ENCODE measurements at regions not wholly inside any gene's neighbourhood (a gene's known extent, or its start where the extent isn't known, plus 50 kb on each side); places are given as distances from the start of the nearest gene placed in this dataset.

GRCh38 chr4:189261475-189261874 lies 679.2 kb upstream of the FRG1 start:
- TF ChIP-seq CTCF (IDR thresholded peaks at IDR 0.05) (no peak), POLR2A (IDR thresholded peaks at IDR 0.05) (no peak), EP300 (IDR thresholded peaks at IDR 0.05) (no peak)
